ENCODE measurements at regions not wholly inside any gene's neighbourhood (a gene's known extent, or its start where the extent isn't known, plus 50 kb on each side); places are given as distances from the start of the nearest gene placed in this dataset.

DNA sequence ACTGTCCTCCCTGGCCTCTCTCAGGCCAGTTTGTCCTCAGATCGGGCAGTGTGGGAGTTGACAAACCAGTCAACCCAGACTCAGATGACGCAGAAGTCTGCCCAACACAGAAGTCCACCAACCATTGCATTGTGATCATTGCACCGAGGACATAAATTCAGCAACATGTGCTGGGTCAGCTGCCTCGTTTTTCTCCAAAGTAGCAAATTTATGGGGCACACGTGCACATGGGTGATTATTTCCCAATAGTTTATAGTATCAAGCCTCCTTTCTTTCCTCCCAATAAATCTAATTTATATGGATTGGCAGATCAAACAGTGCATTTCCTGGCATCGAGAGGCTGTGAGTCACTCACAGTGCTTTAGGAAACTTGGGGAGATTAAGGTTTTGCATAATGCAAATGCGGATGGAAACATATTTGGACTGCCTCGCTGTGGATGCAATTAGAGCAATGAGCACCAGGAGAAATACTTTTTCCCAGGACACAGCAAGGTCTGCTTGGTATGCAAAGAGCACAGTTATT is 413.7 kb upstream of the SULF2 start:
- no peak overlapping the region for H3K27ac ChIP-seq
- H3K36me3 ChIP-seq (ENCODE audit: insufficient read depth in 1 of 2, low read depth in 1 of 2), result no peaks in the 10 kb centered on the region
- no peak overlapping the region for H3K4me3 ChIP-seq
- no peak for ATAC-seq
- DNase-seq, result peak in 1 of 2 donors; percentile 8
- H3K4me1 ChIP-seq, result no peaks in the 10 kb centered on the region
- no peak for TF ChIP-seq CTCF (IDR thresholded peaks at IDR 0.05)
- H3K27me3 ChIP-seq (ENCODE audit: insufficient read depth in 3 of 3, low read length in 2 of 3), result peaks cover 0 to 8% (median 0%) of the 10 kb centered on the region in 3 donors
- H3K9me3 ChIP-seq, result no peaks in the 10 kb centered on the region
- 64 to 71% (median 70%) methylated on average over 8 of the region's 8 CpGs for WGBS, 3 donors
- intact Hi-C loops (cut with DNase I), result no loop called here

GRCh38 chr20:48197066-48197465 is 411.8 kb upstream of the SULF2 start:
- ATAC-seq, result no peak
- 49 to 61% (median 50%) methylated on average over 14 of the region's 14 CpGs for WGBS, 3 donors
- intact Hi-C loops (cut with DNase I), result no loop called here

GRCh38 chr20:48196486-48196885 is 411.2 kb upstream of the SULF2 start:
- no peak overlapping the region for H3K4me3 ChIP-seq
- ATAC-seq, result no peak
- H3K27ac ChIP-seq, result no peak overlapping the region
- intact Hi-C loops (cut with DNase I), result no loop called here
- no peaks in the 10 kb centered on the region for H3K9me3 ChIP-seq
- no peaks in the 10 kb centered on the region for H3K36me3 ChIP-seq (ENCODE audit: insufficient read depth in 1 of 2, low read depth in 1 of 2)
- 79 to 83% (median 81%) methylated on average over 10 of the region's 10 CpGs for WGBS, 3 donors
- no peak for DNase-seq
- no peak for TF ChIP-seq CTCF (IDR thresholded peaks at IDR 0.05)
- H3K4me1 ChIP-seq, result no peaks in the 10 kb centered on the region
- H3K27me3 ChIP-seq (ENCODE audit: insufficient read depth in 3 of 3, low read length in 2 of 3), result peaks cover 0 to 3% (median 0%) of the 10 kb centered on the region in 3 donors

More at GRCh38 chr20:48197066-48197465, 411.8 kb upstream of the SULF2 start:
- Histone ChIP-seq H3K9me3 (no peaks in the 10 kb centered on the region), H3K27ac (no peak overlapping the region), H3K4me1 (no peaks in the 10 kb centered on the region), H3K36me3 (ENCODE audit: insufficient read depth in 1 of 2, low read depth in 1 of 2) (no peaks in the 10 kb centered on the region), H3K4me3 (no peak overlapping the region), H3K27me3 (ENCODE audit: insufficient read depth in 3 of 3, low read length in 2 of 3) (peaks cover 0 to 8% (median 0%) of the 10 kb centered on the region in 3 donors)
- TF ChIP-seq CTCF (IDR thresholded peaks at IDR 0.05), result no peak
- no peak for DNase-seq

DNA sequence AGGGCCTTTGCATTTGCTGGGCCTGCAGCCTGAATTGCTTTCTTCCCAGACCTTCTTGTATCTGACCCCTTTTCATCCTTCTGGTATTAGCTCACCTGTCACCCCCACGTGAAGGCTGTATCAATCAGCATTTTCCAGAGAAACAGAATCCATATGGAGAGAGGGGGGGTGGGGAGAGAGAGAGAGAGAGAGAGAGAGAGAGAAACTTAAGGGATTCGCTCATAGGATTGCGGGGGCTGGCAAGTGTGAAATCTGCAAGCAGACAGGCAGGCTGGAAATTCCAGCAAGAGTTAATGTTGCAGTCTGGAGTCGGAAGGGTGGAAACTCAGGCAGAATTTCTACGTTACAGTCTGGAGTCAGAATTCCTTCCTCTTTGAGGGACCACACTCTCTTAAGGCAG is 410.7 kb upstream of the SULF2 start:
- TF ChIP-seq CTCF (IDR thresholded peaks at IDR 0.05), result no peak
- peaks cover 0 to 3% (median 0%) of the 10 kb centered on the region in 3 donors for H3K27me3 ChIP-seq (ENCODE audit: insufficient read depth in 3 of 3, low read length in 2 of 3)
- no peak for DNase-seq
- no peaks in the 10 kb centered on the region for H3K9me3 ChIP-seq
- H3K27ac ChIP-seq, result no peak overlapping the region
- no peak overlapping the region for H3K4me3 ChIP-seq
- no peaks in the 10 kb centered on the region for H3K36me3 ChIP-seq (ENCODE audit: insufficient read depth in 1 of 2, low read depth in 1 of 2)
- no peak for ATAC-seq
- intact Hi-C loops (cut with DNase I), result no loop called here
- no peaks in the 10 kb centered on the region for H3K4me1 ChIP-seq
- WGBS, 3 donors, result 53 to 66% (median 58%) methylated on average over 5 of the region's 5 CpGs
